GM19467 (cell line): ENCODE measurements at regions not wholly inside any gene's neighbourhood (a gene's known extent, or its start where the extent isn't known, plus 50 kb on each side); places are given as distances from the start of the nearest gene placed in this dataset.
"Not testable (repeated sequence)": the region's sequence is repeated elsewhere in the genome, so short reads cannot be mapped to it uniquely, and the experiment has no call there.

Experiments
- ATAC-seq: cut with Tn5 transposase; IDR thresholded peaks from one replicate; pipeline ENCODE4 v1.9.1; 2021; ENCODE audit warnings: mild to moderate bottlenecking, moderate library complexity; ENCODE audit not compliant: unreplicated experiment

DNA sequence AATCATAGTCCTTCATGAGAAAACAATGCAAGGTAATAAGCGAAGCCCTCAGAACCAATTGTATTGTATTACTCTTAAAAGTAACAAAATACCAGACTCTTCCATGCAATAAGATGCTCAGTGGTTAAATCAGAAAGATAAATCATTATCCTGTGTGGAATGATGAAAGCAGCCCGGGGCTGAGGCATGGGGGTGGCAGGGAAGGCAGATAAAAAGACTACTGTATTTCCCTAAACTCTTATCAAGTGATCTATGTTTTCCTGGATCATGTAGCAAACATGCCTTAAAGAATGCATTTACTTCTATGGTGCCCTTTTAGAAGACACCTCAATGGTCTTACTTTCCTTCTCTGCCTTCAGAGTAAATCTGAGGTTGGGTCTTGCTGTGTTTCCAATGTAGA is 105.6 kb upstream of the DAPK1 start:
- no peak for ATAC-seq

DNA sequence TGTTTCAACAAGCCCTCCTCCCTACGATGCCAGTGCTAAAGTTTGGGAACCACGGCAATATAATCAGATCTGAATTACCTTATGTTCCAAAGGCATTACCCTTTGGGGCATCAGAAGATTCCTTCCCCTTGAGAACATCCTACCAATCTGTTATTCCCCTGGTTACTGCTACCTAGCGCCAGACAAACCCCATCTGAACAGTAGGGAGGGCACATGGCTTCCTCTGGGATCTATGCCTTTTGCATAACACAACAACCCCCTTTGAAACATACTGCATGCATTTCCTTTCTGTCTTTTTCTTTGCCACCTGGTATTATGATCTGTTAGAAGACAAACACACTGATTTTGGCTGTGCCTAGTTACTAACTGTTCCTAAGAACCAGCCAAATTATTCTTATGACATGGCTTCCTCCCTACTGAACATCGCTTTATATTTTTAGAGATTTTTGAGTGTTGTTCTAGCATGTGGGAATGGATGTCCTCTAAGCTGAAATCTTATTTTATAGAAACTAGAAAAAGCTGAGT is 103.9 kb upstream of the DAPK1 start:
- no peak for ATAC-seq

GRCh38 chr9:87395804-87396479 is 101.7 kb upstream of the DAPK1 start:
- no peak for ATAC-seq

DNA sequence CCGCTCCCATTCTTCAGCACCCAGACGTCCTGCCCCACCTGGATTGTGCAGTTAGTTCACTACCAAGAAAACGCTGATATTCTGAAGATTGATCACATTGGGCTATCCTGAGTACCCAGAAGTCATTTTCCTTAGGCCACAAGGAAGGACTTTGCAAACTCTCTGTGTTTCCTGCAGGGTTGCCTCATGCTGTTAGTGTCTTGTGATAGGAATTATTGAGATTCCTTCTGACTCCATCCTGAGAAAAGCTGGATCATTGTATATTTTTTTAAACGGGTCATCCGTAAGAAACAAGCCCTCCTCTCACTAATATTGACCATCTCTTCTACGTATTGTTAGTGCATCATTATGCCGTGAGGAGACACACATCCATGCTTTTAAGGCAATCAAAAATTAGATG is 96.0 kb upstream of the DAPK1 start:
- ATAC-seq = no peak

DNA sequence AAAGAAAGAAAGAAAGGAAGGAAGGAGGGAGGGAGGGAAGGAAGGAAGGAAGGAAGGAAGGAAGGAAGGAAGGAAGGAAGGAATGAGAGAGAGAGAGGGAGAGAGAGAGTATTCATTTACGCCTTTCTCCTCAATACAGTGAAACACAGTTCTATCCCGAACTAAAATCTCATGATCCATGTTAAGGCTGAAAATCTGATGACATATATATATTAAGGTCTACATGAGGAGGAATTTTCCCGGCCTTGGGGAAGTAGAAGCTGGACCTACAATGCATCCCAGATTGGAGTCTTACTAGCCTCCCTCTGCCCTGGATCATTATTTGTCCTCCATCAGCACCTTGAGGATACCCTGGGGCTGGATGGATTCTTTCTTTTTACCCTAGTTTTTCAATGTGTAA is 95.1 kb upstream of the DAPK1 start:
- no peak for ATAC-seq

DNA sequence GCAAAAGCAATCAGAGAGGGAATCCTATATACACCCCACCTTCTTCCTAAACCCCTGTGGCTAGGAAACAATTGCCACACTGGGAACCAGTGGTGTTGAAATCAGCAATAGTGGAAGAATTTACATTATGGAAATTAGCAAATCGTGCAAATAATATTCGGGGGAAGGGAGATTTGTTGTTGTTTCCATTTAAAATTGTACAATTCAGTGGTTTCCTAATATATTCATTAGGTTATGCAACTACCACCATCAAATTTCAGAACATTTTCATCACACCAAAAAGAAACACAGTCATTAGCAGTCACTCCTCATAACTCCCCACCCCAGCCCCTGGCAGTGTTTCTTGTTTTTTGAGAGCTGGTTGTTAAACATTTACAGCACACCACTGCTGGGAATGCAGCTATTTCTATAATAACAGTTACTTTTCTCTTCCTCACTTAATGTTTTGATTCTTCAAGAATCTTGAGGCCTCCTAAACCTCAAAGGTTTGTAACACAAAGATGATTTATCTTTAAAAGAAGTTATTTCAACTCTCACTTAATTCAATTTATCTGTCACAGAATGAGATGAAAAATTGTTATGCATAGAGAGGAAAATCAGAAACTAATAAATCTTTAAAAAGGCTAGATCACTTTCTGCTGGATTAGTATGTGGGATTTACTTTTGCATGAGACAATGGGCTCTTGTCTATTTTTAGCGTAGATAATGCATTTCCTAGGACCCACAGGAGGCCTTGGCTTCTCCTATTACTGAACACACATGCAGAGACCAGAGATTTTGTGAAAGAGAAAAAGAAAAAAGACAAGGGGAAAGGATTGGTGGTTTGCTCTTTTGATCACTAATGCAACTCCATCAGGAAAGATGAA is 91.8 kb upstream of the DAPK1 start:
- ATAC-seq = no peak

GRCh38 chr9:87406543-87407166 is 91.0 kb upstream of the DAPK1 start:
- no peak for ATAC-seq

DNA sequence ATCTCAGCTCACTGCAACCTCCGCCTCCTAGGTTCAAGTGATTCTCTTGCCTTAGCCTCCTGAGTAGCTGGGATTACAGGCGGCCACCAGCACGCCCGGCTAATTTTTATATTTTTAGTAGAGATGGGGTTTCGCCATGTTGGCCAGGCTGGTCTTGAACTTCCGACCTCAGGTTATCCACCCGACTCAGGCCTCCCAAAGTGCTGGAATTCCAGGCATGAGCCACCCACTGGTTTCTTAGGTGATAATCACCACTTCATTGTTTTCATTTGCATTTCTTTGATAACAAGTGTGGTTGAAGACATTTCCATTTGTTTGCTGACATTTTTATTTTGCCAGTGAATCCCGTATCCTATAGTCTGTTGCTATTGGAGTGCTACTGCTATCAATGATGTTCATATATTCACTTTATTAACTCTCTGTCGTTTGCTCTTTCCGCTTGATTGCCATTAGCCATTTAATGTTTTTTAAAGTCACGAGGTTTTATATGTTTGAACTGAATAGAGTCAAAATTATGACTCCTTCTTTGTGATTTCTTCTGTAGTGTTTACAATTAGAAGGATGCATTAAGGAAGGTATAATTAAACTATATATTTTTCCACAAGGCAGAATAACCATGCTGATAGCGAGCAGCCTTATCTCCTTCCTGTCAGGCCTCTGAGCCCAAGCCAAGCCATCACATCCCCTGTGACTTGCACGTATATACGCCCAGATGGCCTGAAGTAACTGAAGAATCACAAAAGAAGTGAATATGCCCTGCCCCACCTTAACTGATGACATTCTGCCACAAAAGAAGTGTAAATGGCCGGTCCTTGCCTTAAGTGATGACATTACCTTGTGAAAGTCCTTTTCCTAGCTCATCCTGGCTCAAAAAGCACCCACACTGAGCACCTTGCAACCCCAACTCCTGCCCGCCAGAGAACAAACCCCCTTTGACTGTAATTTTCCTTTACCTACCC is 87.3 kb upstream of the DAPK1 start:
- ATAC-seq = not testable (repeated sequence)

DNA sequence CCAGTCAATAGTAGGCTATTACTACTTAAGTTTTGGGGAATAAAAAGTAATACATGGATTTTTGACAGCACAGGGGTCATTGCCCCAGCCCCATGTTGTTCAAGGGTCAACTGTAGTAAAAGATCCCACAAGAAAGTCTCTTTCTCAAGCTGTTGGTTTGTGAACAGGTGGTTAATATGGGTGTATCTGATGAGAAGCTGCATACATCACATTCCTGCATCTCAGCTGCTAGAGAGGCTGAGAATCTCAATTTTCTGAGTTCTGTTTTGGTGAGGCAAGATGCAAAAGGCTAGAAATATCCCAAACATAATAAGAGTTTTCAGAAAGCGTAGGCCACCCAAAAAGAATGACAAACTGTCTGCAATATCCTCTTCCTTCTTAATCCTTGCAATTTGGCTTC is 76.8 kb upstream of the DAPK1 start:
- no peak for ATAC-seq

DNA sequence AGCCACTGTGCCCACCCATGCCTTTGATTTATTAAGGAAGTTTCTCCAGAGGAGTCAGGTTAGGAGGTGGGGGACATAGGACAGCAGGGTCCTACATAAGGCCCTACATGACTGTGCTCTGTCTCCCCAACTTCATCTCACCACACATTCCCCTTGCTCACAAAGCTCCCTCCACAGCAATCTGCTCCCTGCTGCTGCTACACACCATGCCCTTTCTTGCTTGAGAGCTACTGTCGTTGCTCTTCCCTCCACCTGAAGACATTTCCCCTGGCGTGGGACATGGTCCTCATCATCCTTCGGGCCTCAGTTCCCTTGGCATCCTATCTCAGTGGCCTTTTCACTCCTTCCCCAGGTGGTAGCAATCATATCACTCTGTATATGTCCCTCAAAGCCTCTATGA is 75.9 kb upstream of the DAPK1 start:
- ATAC-seq = no peak

DNA sequence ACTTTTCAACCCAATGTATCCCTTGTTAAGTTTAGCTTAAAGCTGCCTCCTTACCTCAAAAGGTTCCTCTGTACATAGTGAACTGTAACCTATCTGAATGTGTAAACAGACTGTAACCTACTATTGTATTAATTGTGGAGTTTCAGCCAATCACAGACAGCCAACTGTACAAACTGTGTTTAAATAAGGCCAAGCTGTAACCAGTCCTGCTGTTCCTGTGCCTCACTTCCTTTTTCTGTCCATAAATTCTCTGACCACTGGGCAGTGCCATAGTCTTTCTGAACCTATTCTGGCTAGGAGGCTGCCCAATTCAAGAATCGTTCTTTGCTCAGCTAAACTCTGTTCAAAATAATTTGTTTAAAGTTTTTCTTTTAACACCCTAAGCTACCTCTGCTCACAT is 74.7 kb upstream of the DAPK1 start:
- ATAC-seq = no peak

GRCh38 chr9:87423885-87424284 is 73.8 kb upstream of the DAPK1 start:
- ATAC-seq = not testable (repeated sequence)

- no peak for ATAC-seq
Measured at GRCh38 chr9:87425202-87425601, 72.5 kb upstream of the DAPK1 start.

- no peak for ATAC-seq
Measured at GRCh38 chr9:87427851-87428506, 69.7 kb upstream of the DAPK1 start.

GRCh38 chr9:87428659-87429058 is 69.0 kb upstream of the DAPK1 start:
- no peak for ATAC-seq

- no peak for ATAC-seq
Measured at GRCh38 chr9:87431837-87432236, 65.8 kb upstream of the DAPK1 start.

DNA sequence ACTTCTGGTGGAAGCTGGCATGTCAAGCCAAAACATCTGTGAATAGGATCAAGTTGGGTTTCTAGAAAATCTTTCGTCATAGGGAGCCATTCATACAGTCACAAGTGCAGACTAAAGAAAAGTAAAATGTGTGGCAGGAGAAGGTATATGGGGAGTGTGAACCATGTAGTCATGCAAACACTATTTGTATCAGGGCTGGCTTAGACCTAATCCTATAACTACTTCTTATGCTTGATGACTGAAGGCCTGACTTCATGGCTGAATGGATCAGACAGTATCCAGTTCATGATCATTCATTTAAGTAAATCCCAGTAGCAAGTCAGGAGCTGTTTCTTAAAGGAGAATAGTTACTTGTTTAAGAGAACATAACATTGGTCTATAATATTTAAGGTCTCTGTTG is 63.8 kb upstream of the DAPK1 start:
- no peak for ATAC-seq

DNA sequence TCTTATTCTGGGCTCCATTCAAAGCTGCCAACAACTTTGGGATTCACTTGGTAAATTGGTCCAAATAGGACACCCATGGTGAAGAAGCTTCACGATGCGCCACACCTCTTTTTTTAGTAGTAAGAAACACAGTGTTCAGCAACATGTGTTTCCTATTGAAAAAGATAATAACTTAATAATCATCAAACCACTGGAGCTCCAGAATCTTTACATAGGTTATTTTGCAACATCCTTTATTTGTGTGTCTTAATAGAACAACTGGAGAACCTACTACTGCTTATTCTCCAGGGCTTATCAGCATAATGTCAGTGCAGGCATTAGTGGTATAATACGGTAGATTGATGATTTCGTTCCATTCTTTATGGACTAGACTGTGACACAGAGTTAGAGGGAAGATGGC is 63.3 kb upstream of the DAPK1 start:
- no peak for ATAC-seq

GRCh38 chr9:87435189-87435880 is 62.3 kb upstream of the DAPK1 start:
- no peak for ATAC-seq

- ATAC-seq = no peak
Measured at GRCh38 chr9:87436716-87437115, 61.0 kb upstream of the DAPK1 start.
